Mammary epithelial cell (primary cell): ENCODE measurements at regions not wholly inside any gene's neighbourhood (a gene's known extent, or its start where the extent isn't known, plus 50 kb on each side); places are given as distances from the start of the nearest gene placed in this dataset.

Experiments used
- EZH2 ChIP-seq: IDR thresholded peaks from 2 replicates; pipeline ENCODE4 v1.6.1; 2012; ENCODE audit warnings: low read length, inconsistent platforms, borderline replicate concordance
- TF ChIP-seq, protein P1 (sequence below), 2 donors: IDR thresholded peaks in 1 of 2; conservative IDR thresholded peaks in 1 of 2; 2 replicates each; pipeline ENCODE4 v1.5.1; 2011 to 2012; ENCODE audit warnings: inconsistent platforms in 2 of 2, low read length in 2 of 2, mild to moderate bottlenecking in 2 of 2, control low read depth in 1 of 2, low read depth in 1 of 2; ENCODE audit not compliant: insufficient read depth in 1 of 2; ENCODE audit errors: extremely low read depth in 1 of 2

DNA sequence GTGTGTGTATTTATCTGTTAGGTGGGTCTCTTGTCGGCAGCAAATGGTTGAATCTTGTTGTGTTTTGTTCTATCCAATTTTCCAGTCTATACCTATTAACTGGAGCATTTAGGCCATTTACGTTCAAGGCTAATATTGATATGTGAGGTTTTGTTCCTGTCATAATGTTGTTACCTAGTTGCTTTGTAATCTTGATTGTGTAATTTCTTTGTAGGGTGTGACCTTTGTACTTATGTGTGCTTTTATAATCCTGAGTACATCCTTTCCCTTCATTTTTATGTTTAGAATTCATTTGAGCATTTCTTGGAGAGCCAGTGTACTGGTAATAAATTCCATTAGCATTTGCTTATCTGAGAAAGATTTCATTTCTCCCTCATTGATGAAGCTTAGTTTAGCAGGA is 83.0 kb upstream of the MIR17HG start:
- TF ChIP-seq, protein P1, sequence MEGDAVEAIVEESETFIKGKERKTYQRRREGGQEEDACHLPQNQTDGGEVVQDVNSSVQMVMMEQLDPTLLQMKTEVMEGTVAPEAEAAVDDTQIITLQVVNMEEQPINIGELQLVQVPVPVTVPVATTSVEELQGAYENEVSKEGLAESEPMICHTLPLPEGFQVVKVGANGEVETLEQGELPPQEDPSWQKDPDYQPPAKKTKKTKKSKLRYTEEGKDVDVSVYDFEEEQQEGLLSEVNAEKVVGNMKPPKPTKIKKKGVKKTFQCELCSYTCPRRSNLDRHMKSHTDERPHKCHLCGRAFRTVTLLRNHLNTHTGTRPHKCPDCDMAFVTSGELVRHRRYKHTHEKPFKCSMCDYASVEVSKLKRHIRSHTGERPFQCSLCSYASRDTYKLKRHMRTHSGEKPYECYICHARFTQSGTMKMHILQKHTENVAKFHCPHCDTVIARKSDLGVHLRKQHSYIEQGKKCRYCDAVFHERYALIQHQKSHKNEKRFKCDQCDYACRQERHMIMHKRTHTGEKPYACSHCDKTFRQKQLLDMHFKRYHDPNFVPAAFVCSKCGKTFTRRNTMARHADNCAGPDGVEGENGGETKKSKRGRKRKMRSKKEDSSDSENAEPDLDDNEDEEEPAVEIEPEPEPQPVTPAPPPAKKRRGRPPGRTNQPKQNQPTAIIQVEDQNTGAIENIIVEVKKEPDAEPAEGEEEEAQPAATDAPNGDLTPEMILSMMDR (conservative IDR thresholded peaks at IDR 0.05 in 1 of 2, IDR thresholded peaks at IDR 0.05 in 1 of 2; ENCODE audit: extremely low read depth in 1 of 2, insufficient read depth in 1 of 2, low read depth in 1 of 2, low read length in 2 of 2), result no peak
- no peak for TF ChIP-seq EZH2
